ENCODE measurements at regions not wholly inside any gene's neighbourhood (a gene's known extent, or its start where the extent isn't known, plus 50 kb on each side); places are given as distances from the start of the nearest gene placed in this dataset.

DNA sequence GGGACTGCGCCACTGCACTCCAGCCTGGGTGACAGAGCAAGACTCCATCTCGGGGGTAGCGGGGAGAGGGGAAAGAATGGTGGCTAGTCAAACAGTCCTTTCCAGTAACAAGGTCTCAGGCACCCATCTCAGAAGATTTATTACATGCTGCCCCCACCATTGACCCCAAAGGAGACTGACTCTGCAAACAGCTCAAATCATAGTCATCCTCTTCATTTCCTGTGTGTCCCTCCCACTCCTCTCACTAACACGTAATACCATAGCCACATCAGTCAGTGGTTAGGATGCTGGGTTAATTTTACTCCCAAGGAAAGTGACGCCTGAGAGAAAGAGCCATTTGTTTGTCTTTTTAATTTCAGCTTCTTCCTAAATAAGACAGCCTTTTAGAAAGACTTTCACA lies 56.6 kb upstream of the BET1 start:
- H3K27me3 ChIP-seq: peaks cover 8 to 10% of the 10 kb centered on the region in 2 donors
- intact Hi-C loops (cut with DNase I): no loop called here
- DNase-seq: no peak
- TF ChIP-seq, protein P1, sequence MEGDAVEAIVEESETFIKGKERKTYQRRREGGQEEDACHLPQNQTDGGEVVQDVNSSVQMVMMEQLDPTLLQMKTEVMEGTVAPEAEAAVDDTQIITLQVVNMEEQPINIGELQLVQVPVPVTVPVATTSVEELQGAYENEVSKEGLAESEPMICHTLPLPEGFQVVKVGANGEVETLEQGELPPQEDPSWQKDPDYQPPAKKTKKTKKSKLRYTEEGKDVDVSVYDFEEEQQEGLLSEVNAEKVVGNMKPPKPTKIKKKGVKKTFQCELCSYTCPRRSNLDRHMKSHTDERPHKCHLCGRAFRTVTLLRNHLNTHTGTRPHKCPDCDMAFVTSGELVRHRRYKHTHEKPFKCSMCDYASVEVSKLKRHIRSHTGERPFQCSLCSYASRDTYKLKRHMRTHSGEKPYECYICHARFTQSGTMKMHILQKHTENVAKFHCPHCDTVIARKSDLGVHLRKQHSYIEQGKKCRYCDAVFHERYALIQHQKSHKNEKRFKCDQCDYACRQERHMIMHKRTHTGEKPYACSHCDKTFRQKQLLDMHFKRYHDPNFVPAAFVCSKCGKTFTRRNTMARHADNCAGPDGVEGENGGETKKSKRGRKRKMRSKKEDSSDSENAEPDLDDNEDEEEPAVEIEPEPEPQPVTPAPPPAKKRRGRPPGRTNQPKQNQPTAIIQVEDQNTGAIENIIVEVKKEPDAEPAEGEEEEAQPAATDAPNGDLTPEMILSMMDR (IDR thresholded peaks at IDR 0.05): no peak
- H3K4me3 ChIP-seq: no peak overlapping the region
- no peak overlapping the region for H3K27ac ChIP-seq
- no peak for ATAC-seq
- H3K36me3 ChIP-seq: no peaks in the 10 kb centered on the region
- no peaks in the 10 kb centered on the region for H3K9me3 ChIP-seq
- H3K4me1 ChIP-seq: no peaks in the 10 kb centered on the region

DNA sequence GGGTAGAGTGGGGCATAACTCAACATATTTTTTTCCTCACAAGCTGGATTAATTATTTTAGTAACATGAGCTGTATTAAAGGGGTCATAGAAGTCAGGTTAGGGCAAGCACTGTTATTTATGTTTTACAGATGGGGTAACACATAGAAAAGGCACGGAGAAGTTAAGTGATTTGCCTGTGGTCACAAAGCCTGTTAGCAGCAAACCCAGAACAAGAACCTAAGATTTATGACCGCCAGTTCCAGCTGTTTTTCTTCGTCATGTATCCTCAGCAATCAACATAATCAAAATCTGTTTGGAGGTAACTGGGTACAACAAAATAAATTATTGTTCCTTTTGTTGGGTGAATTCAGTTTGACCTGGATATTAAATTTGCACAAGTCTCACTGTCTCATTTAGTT lies 57.2 kb upstream of the BET1 start:
- DNase-seq (no peak), ATAC-seq (no peak)
- Histone ChIP-seq H3K4me3 (no peak overlapping the region), H3K9me3 (no peaks in the 10 kb centered on the region), H3K4me1 (no peaks in the 10 kb centered on the region), H3K27me3 (peaks cover 8 to 10% of the 10 kb centered on the region in 2 donors), H3K36me3 (no peaks in the 10 kb centered on the region), H3K27ac (no peak overlapping the region)
- intact Hi-C loops (cut with DNase I): no loop called here
- TF ChIP-seq, protein P1 (IDR thresholded peaks at IDR 0.05): no peak

DNA sequence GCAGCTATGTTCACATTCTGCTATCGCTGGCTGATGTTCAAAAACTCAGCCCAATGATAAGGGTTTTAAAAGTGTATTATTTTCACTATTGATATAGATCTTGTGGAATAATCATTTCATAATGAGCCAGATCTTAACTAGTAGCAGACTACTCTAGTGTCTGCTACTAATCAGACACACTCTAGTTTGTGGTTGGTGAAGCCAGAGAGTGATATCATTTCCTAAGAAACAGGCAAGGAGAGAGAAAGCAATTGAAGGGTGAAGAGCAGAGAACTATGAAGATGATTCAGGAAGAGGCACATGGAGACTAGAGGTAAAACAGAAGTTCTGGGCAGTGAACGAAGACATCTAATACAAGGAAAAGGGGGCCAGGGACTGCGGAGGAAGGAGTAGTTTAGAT lies 58.2 kb upstream of the BET1 start:
- Histone ChIP-seq H3K4me1 (no peaks in the 10 kb centered on the region), H3K4me3 (no peak overlapping the region), H3K9me3 (no peaks in the 10 kb centered on the region), H3K27me3 (peaks cover 8 to 10% of the 10 kb centered on the region in 2 donors), H3K36me3 (no peaks in the 10 kb centered on the region), H3K27ac (no peak overlapping the region)
- ATAC-seq (no peak), DNase-seq (no peak)
- TF ChIP-seq, protein P1 (IDR thresholded peaks at IDR 0.05): no peak
- intact Hi-C loops (cut with DNase I): no loop called here

DNA sequence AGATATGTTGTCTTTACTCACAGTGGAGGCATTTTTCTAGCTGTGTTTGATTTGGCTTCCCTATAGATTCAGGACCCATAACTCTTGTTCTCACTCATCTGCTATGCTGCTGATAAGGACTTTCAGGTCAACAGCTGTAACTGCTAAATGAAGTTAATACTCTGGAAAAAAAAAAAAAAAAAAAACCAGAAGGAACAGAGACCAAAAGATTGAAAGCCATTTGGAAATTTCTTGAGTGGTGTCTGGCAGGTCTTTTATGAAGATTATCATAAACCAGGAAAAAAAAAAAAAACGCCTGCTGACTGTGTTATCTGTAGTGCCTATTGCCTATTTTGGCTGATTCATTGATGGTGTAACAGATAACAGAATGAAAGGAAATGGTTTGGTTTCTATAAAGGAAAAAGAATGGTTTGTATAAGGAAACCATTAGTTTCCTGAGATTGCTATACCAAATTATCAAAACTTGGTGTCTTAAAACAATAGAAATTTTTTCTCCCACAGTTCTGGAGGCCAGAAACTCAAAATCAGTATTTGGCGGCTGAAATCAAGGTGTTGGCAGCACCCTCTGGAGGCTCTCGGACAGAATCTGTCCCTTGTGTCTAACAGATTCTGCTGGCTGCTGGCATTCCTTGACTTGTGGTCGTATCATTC lies 60.5 kb upstream of the BET1 start:
- H3K4me3 ChIP-seq: no peak overlapping the region
- DNase-seq (no peak), ATAC-seq (no peak)
- TF ChIP-seq, protein P1 (IDR thresholded peaks at IDR 0.05): no peak
- intact Hi-C loops (cut with DNase I): no loop called here
- peaks cover 8 to 13% of the 10 kb centered on the region in 2 donors for H3K27me3 ChIP-seq
- H3K27ac ChIP-seq: no peak overlapping the region
- no peaks in the 10 kb centered on the region for H3K36me3 ChIP-seq
- no peaks in the 10 kb centered on the region for H3K9me3 ChIP-seq
- H3K4me1 ChIP-seq: no peaks in the 10 kb centered on the region

DNA sequence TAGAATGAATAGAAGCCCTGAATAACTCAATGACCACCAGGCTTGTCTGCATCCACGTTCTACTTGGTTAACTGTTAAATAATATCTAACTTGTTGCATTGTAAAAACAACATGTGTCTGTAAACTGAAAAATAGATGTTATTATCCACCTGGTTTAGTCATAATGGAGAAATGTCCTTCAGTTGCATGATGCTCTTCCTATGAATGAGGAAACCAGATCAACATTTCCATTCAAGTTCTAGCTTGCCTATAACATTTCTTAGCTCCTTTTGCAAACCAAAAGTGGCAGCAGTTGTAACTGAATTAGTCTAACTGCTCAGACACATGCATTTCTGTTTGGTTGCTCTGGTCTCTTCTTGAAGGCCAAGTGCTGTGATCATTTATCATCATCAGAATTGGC lies 62.9 kb upstream of the BET1 start:
- Histone ChIP-seq H3K36me3 (no peaks in the 10 kb centered on the region), H3K4me3 (no peak overlapping the region), H3K27me3 (peaks cover 8 to 13% of the 10 kb centered on the region in 2 donors), H3K9me3 (no peaks in the 10 kb centered on the region), H3K4me1 (no peaks in the 10 kb centered on the region), H3K27ac (no peak overlapping the region)
- no peak for ATAC-seq
- no peak for DNase-seq
- TF ChIP-seq, protein P1 (IDR thresholded peaks at IDR 0.05): no peak
- intact Hi-C loops (cut with DNase I): no loop called here

Measured in left lung (tissue), 4 donors.